Upper lobe of left lung (tissue), 6 donors: ENCODE measurements at regions not wholly inside any gene's neighbourhood (a gene's known extent, or its start where the extent isn't known, plus 50 kb on each side); places are given as distances from the start of the nearest gene placed in this dataset.

ENCODE experiments used
- ATAC-seq, 2 donors: fragments of 200-7000 bp; cut with Tn5 transposase; one replicate each; pipeline ENCODE4 v1.9.1; 2022; ENCODE audit warnings: mild to moderate bottlenecking in 2 of 2, moderate library complexity in 2 of 2; ENCODE audit not compliant: low FRiP score in 2 of 2
- DNase-seq, 2 donors: peaks; one replicate each; pipeline ENCODE4 v3.0.0-alpha.2; 2019 to 2020
- H3K27ac ChIP-seq, 4 donors: fragments of 200-600 bp; sonication (generic); one replicate each; pipeline ENCODE4 v1.5.1; 2016 to 2019
- H3K27me3 ChIP-seq, 4 donors: fragments of 200-600 bp; sonication (generic); one replicate each; pipeline ENCODE4 v1.5.1; 2017 to 2019
- H3K36me3 ChIP-seq, 4 donors: fragments of 200-600 bp; sonication (generic); one replicate each; pipeline ENCODE4 v1.5.1; 2016 to 2019
- H3K4me1 ChIP-seq, 4 donors: fragments of 200-600 bp; sonication (generic); one replicate each; pipeline ENCODE4 v1.5.1; 2018 to 2019
- H3K4me3 ChIP-seq, 4 donors: fragments of 200-600 bp; sonication (generic); one replicate each; pipeline ENCODE4 v1.5.1; 2017 to 2019; ENCODE audit warnings: mild to moderate bottlenecking in 2 of 4, moderate library complexity in 1 of 4
- H3K9me3 ChIP-seq, 4 donors: fragments of 200-600 bp; sonication (generic); one replicate each; pipeline ENCODE4 v1.5.1; 2018 to 2019
- CTCF ChIP-seq, 6 experiments: fragments of 450-650 bp in 4 of 6; fragments of 200-600 bp in 2 of 6; sonication (generic) in 2 of 6; IDR thresholded peaks; one replicate each; pipeline ENCODE4 v1.5.1; 2016 to 2019; ENCODE audit warnings: antibody characterized with exemption in 6 of 6
- EP300 ChIP-seq, 4 donors: sonication (generic); formaldehyde crosslinking; IDR thresholded peaks; one replicate each; pipeline ENCODE4 v1.5.1; 2017; ENCODE audit warnings: antibody characterized with exemption in 4 of 4, control low read depth in 2 of 4
- POLR2A ChIP-seq, 4 donors: fragments of 450-650 bp; IDR thresholded peaks; one replicate each; pipeline ENCODE4 v1.5.1; 2016 to 2017; ENCODE audit warnings: antibody characterized with exemption in 4 of 4, mild to moderate bottlenecking in 2 of 4
- POLR2AphosphoS5 ChIP-seq, 2 donors: sonication (generic); formaldehyde crosslinking; IDR thresholded peaks; one replicate each; pipeline ENCODE4 v1.5.1; 2017; ENCODE audit warnings: antibody characterized with exemption in 2 of 2
- WGBS, 2 donors: methylation state at CpG; one replicate each; pipeline ENCODE4 v1.1.5; 2017 to 2018; 5-methylcytosine and 5-hydroxymethylcytosine counted together
- donor health status: DM: no; HTN: no; CAD: no; lungs with moderate emphysema.
- donor health status: DM: no; HTN: yes; CAD: no; lungs with severe emphysema.

- no peaks in the 10 kb centered on the region for H3K4me1 ChIP-seq
- H3K4me3 ChIP-seq: no peak overlapping the region
- no peak for DNase-seq
- H3K9me3 ChIP-seq: no peaks in the 10 kb centered on the region
- no peak for TF ChIP-seq POLR2A (IDR thresholded peaks at IDR 0.05)
- no peak for TF ChIP-seq POLR2AphosphoS5 (IDR thresholded peaks at IDR 0.05)
- no peak for TF ChIP-seq CTCF (IDR thresholded peaks at IDR 0.05)
- no peak for TF ChIP-seq EP300 (IDR thresholded peaks at IDR 0.05)
- ATAC-seq: no peak
- 73 to 93% methylated on average over 4 of the region's 4 CpGs for WGBS, 2 donors
- no peak overlapping the region for H3K27ac ChIP-seq
- H3K27me3 ChIP-seq: no peaks in the 10 kb centered on the region
- no peaks in the 10 kb centered on the region for H3K36me3 ChIP-seq
These were observed 398.6 kb downstream of the WDR72 start for GRCh38 chr15:53360881-53361280.

GRCh38 chr15:53359038-53359437 lies 400.4 kb downstream of the WDR72 start:
- TF ChIP-seq POLR2A (IDR thresholded peaks at IDR 0.05) (no peak), CTCF (IDR thresholded peaks at IDR 0.05) (no peak), EP300 (IDR thresholded peaks at IDR 0.05) (no peak), POLR2AphosphoS5 (IDR thresholded peaks at IDR 0.05) (no peak)
- WGBS, 2 donors: 69% methylated on average over 2 of the region's 2 CpGs
- H3K27ac ChIP-seq: no peak overlapping the region
- ATAC-seq (no peak), DNase-seq (no peak)
- no peaks in the 10 kb centered on the region for H3K9me3 ChIP-seq
- H3K4me1 ChIP-seq: no peaks in the 10 kb centered on the region
- no peaks in the 10 kb centered on the region for H3K27me3 ChIP-seq
- no peaks in the 10 kb centered on the region for H3K36me3 ChIP-seq
- H3K4me3 ChIP-seq: no peak overlapping the region

- Histone ChIP-seq H3K4me3 (no peak overlapping the region), H3K4me1 (no peaks in the 10 kb centered on the region), H3K27ac (no peak overlapping the region), H3K36me3 (no peaks in the 10 kb centered on the region), H3K9me3 (no peaks in the 10 kb centered on the region), H3K27me3 (no peaks in the 10 kb centered on the region)
- TF ChIP-seq CTCF (IDR thresholded peaks at IDR 0.05) (no peak), EP300 (IDR thresholded peaks at IDR 0.05) (no peak), POLR2AphosphoS5 (IDR thresholded peaks at IDR 0.05) (no peak), POLR2A (IDR thresholded peaks at IDR 0.05) (no peak)
- ATAC-seq: no peak
- no peak for DNase-seq
These were observed 404.6 kb downstream of the WDR72 start for GRCh38 chr15:53354874-53355273.

GRCh38 chr15:53351373-53351772 lies 408.1 kb downstream of the WDR72 start:
- 67 to 77% methylated on average over 3 of the region's 3 CpGs for WGBS, 2 donors
- Histone ChIP-seq H3K27ac (no peak overlapping the region), H3K4me3 (no peak overlapping the region), H3K36me3 (no peaks in the 10 kb centered on the region), H3K27me3 (no peaks in the 10 kb centered on the region), H3K4me1 (no peaks in the 10 kb centered on the region), H3K9me3 (no peaks in the 10 kb centered on the region)
- TF ChIP-seq POLR2AphosphoS5 (IDR thresholded peaks at IDR 0.05) (no peak), POLR2A (IDR thresholded peaks at IDR 0.05) (no peak), EP300 (IDR thresholded peaks at IDR 0.05) (no peak), CTCF (IDR thresholded peaks at IDR 0.05) (no peak)
- no peak for DNase-seq
- no peak for ATAC-seq

GRCh38 chr15:53346583-53346982 lies 412.9 kb downstream of the WDR72 start:
- no peak overlapping the region for H3K4me3 ChIP-seq
- H3K36me3 ChIP-seq: no peaks in the 10 kb centered on the region
- no peak for ATAC-seq
- no peaks in the 10 kb centered on the region for H3K27me3 ChIP-seq
- no peak overlapping the region for H3K27ac ChIP-seq
- H3K9me3 ChIP-seq: no peaks in the 10 kb centered on the region
- no peak for DNase-seq
- H3K4me1 ChIP-seq: no peaks in the 10 kb centered on the region
- no peak for TF ChIP-seq EP300 (IDR thresholded peaks at IDR 0.05)
- no peak for TF ChIP-seq POLR2AphosphoS5 (IDR thresholded peaks at IDR 0.05)
- TF ChIP-seq CTCF (IDR thresholded peaks at IDR 0.05): no peak
- TF ChIP-seq POLR2A (IDR thresholded peaks at IDR 0.05): no peak
- WGBS, 2 donors: 80 to 85% methylated on average over 3 of the region's 3 CpGs
